Gastroesophageal sphincter (tissue), 4 donors: ENCODE measurements at regions not wholly inside any gene's neighbourhood (a gene's known extent, or its start where the extent isn't known, plus 50 kb on each side); places are given as distances from the start of the nearest gene placed in this dataset.

Source experiments
- ATAC-seq: fragments of 150-250 bp; one replicate; pipeline ENCODE4 v1.9.1; 2016; ENCODE audit warnings: mild to moderate bottlenecking, moderate library complexity
- H3K27ac ChIP-seq, 4 donors: fragments of 200-600 bp; sonication (generic) in 3 of 4; 1 replicate in 3 of 4; 2 replicates in 1 of 4; pipeline ENCODE4 v1.5.1; 2016 to 2019
- H3K27me3 ChIP-seq: fragments of 200-600 bp; sonication (generic); one replicate; pipeline ENCODE4 v1.5.1; 2019
- H3K36me3 ChIP-seq, 2 donors: fragments of 200-600 bp; sonication (generic); one replicate each; pipeline ENCODE4 v1.5.1; 2019; ENCODE audit warnings: control low read depth in 1 of 2
- H3K4me1 ChIP-seq, 3 donors: fragments of 200-600 bp; sonication (generic); 1 replicate in 2 of 3; 2 replicates in 1 of 3; pipeline ENCODE4 v1.5.1; 2016 to 2019; ENCODE audit warnings: control low read depth in 2 of 3
- H3K4me3 ChIP-seq, 2 donors: fragments of 200-600 bp; sonication (generic); one replicate each; pipeline ENCODE4 v1.5.1; 2019; ENCODE audit warnings: mild to moderate bottlenecking in 1 of 2, moderate library complexity in 1 of 2
- H3K9me3 ChIP-seq, 3 donors: fragments of 200-600 bp; sonication (generic); one replicate each; pipeline ENCODE4 v1.5.1; 2017 to 2019; ENCODE audit warnings: control low read depth in 2 of 3
- EP300 ChIP-seq: sonication (generic); formaldehyde crosslinking; IDR thresholded peaks from one replicate; pipeline ENCODE4 v1.6.1; 2017; ENCODE audit warnings: antibody characterized with exemption, mild to moderate bottlenecking
- POLR2A ChIP-seq, 2 donors: fragments of 450-650 bp; IDR thresholded peaks; one replicate each; pipeline ENCODE4 v1.6.1; 2017; ENCODE audit warnings: antibody characterized with exemption in 2 of 2, mild to moderate bottlenecking in 2 of 2, moderate library complexity in 1 of 2
- POLR2AphosphoS5 ChIP-seq: sonication (generic); formaldehyde crosslinking; IDR thresholded peaks from one replicate; pipeline ENCODE4 v1.6.1; 2017; ENCODE audit warnings: antibody characterized with exemption
- WGBS, 2 donors: methylation state at CpG; one replicate each; pipeline ENCODE4 v1.1.5; 2018; ENCODE audit warnings: low coverage in 1 of 2; 5-methylcytosine and 5-hydroxymethylcytosine counted together
- TF ChIP-seq, protein P1 (sequence below), 4 experiments: fragments of 200-600 bp in 2 of 4; fragments of 450-650 bp in 2 of 4; sonication (generic) in 1 of 4; IDR thresholded peaks; one replicate each; pipeline ENCODE4 v1.5.1; 2017 to 2019; ENCODE audit warnings: antibody characterized with exemption in 4 of 4, mild to moderate bottlenecking in 2 of 4, moderate library complexity in 2 of 4

DNA sequence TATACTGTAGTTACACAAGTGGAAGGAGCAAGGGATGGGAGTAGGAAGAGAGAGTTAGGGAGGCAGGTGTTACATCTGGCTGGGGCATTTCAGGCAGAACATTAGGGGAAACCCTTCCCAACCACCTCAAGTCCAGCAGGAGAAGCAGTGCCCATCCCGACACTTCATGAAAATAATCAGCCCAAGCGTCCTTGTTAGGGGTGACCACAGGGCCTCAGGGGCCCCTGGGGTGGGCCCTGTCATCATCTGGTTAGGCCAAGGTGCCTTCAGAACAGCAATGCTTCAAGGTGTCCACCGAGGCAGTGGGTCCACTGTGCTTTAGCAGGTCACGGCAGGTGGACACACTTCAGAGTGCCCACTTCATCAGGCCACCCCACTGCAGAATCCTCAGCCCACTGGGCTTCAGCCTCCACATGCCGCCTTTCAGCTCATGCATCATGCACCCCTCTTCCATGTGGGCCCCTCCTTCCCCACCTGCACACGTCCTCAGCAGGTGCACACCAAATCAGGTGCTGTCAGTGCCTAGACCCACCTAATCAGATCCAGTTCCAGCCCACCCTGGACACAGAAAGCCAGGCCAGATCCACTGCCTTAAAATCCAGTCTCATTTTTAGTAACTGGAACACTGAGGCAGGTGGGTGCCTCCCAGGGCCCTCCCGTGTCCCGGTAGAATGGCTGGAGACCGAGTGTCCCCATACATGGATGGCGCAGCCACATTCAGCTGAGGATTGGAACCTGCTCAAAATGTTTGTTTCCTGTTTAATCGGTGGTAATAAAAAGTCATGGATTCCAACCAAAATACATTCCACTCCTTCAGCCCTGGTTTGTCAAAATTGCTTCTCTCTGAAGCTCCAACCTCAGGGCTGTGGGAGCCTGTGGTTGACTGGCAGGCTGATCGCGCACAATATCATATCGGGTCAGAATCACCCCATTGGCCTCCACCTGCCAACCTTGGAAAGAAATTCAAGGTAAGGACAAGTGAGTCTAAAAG, 99.5 kb downstream of the ANKRD60 start:
- no peak overlapping the region for H3K4me3 ChIP-seq
- no peak for ATAC-seq
- no peaks in the 10 kb centered on the region for H3K27me3 ChIP-seq
- 70 to 80% methylated on average over 4 to 11 of the region's 14 CpGs for WGBS, 2 donors
- peaks cover 0 to 24% (median 0%) of the 10 kb centered on the region in 3 donors for H3K9me3 ChIP-seq
- no peaks in the 10 kb centered on the region for H3K36me3 ChIP-seq
- H3K4me1 ChIP-seq: peaks cover 0 to 33% (median 2%) of the 10 kb centered on the region in 3 donors
- TF ChIP-seq EP300 (no peak), POLR2AphosphoS5 (no peak), POLR2A (IDR thresholded peaks at IDR 0.05) (no peak)
- TF ChIP-seq, protein P1, sequence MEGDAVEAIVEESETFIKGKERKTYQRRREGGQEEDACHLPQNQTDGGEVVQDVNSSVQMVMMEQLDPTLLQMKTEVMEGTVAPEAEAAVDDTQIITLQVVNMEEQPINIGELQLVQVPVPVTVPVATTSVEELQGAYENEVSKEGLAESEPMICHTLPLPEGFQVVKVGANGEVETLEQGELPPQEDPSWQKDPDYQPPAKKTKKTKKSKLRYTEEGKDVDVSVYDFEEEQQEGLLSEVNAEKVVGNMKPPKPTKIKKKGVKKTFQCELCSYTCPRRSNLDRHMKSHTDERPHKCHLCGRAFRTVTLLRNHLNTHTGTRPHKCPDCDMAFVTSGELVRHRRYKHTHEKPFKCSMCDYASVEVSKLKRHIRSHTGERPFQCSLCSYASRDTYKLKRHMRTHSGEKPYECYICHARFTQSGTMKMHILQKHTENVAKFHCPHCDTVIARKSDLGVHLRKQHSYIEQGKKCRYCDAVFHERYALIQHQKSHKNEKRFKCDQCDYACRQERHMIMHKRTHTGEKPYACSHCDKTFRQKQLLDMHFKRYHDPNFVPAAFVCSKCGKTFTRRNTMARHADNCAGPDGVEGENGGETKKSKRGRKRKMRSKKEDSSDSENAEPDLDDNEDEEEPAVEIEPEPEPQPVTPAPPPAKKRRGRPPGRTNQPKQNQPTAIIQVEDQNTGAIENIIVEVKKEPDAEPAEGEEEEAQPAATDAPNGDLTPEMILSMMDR (IDR thresholded peaks at IDR 0.05): no peak
- no peak overlapping the region for H3K27ac ChIP-seq

GRCh38 chr20:58127701-58128111, 100.7 kb downstream of the ANKRD60 start:
- H3K4me1 ChIP-seq: peaks cover 0 to 30% (median 2%) of the 10 kb centered on the region in 3 donors
- H3K27me3 ChIP-seq: no peaks in the 10 kb centered on the region
- H3K4me3 ChIP-seq: no peak overlapping the region
- H3K9me3 ChIP-seq: peaks cover 0 to 24% (median 0%) of the 10 kb centered on the region in 3 donors
- WGBS, 2 donors: 61 to 82% methylated on average over 5 to 6 of the region's 6 CpGs
- ATAC-seq: no peak
- H3K27ac ChIP-seq: no peak overlapping the region
- H3K36me3 ChIP-seq: no peaks in the 10 kb centered on the region
- TF ChIP-seq EP300 (no peak), POLR2A (IDR thresholded peaks at IDR 0.05) (no peak), POLR2AphosphoS5 (no peak)
- TF ChIP-seq, protein P1 (IDR thresholded peaks at IDR 0.05): no peak

- no peaks in the 10 kb centered on the region for H3K27me3 ChIP-seq
- no peak overlapping the region for H3K27ac ChIP-seq
- H3K36me3 ChIP-seq: no peaks in the 10 kb centered on the region
- peaks cover 0 to 24% (median 0%) of the 10 kb centered on the region in 3 donors for H3K9me3 ChIP-seq
- no peak for ATAC-seq
- peaks cover 0 to 10% (median 0%) of the 10 kb centered on the region in 3 donors for H3K4me1 ChIP-seq
- no peak overlapping the region for H3K4me3 ChIP-seq
- TF ChIP-seq EP300 (no peak), POLR2A (IDR thresholded peaks at IDR 0.05) (no peak), POLR2AphosphoS5 (no peak)
- TF ChIP-seq, protein P1 (IDR thresholded peaks at IDR 0.05): no peak
Observed at GRCh38 chr20:58125726-58126125, 102.7 kb downstream of the ANKRD60 start.

DNA sequence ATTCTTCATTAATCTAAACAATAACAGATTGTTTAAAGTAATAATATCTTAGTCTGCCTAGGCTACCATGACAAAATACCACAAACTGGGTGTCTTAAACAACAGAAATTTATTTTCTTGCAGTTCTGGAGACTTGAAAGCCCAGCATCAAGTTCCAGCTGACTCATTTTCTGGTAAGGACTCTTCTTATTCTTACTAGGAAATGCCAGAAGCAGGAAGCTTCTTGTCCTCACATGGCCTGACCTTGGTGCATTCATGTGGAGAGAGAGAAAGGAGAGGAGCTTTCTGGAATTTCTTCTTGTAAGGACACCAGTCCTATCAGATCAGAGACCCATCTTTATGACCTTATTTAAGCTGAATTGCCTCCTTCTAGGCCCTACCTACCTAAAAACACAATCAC, 110.5 kb downstream of the ANKRD60 start:
- ATAC-seq: no peak
- TF ChIP-seq, protein P1 (IDR thresholded peaks at IDR 0.05): no peak
- TF ChIP-seq POLR2AphosphoS5: no peak
- no peak for TF ChIP-seq POLR2A (IDR thresholded peaks at IDR 0.05)
- no peak for TF ChIP-seq EP300
- H3K4me1 ChIP-seq: no peaks in the 10 kb centered on the region
- H3K27me3 ChIP-seq: no peaks in the 10 kb centered on the region
- no peak overlapping the region for H3K4me3 ChIP-seq
- no peak overlapping the region for H3K27ac ChIP-seq
- H3K36me3 ChIP-seq: no peaks in the 10 kb centered on the region
- H3K9me3 ChIP-seq: peaks cover 0 to 13% (median 0%) of the 10 kb centered on the region in 3 donors

GRCh38 chr20:58116505-58116904, 111.9 kb downstream of the ANKRD60 start:
- TF ChIP-seq POLR2A (IDR thresholded peaks at IDR 0.05) (no peak), POLR2AphosphoS5 (no peak), EP300 (no peak)
- TF ChIP-seq, protein P1 (IDR thresholded peaks at IDR 0.05): no peak
- Histone ChIP-seq H3K9me3 (peaks cover 0 to 13% (median 0%) of the 10 kb centered on the region in 3 donors), H3K36me3 (no peaks in the 10 kb centered on the region), H3K27ac (no peak overlapping the region), H3K4me3 (no peak overlapping the region), H3K27me3 (no peaks in the 10 kb centered on the region), H3K4me1 (peaks cover 0 to 8% (median 2%) of the 10 kb centered on the region in 3 donors)
- WGBS, 2 donors: no CpG with 5 or more reads among the region's 2 CpGs
- ATAC-seq: no peak
